A673 (cell line): ENCODE measurements at regions not wholly inside any gene's neighbourhood (a gene's known extent, or its start where the extent isn't known, plus 50 kb on each side); places are given as distances from the start of the nearest gene placed in this dataset.
A peak's percentile ranks its signal among the peaks of the same experiment; 100 is the strongest.

Experiments
- BruUV-seq: library from RNA; stranded (reverse); fragments of 400-500 nt; replicated peaks from 2 replicates; lab custom pipeline; 2021; lab: Mats Ljungman, UMichigan
- CTCF ChIA-PET: fragments of 300-600 bp; sonication (Branson Sonifier 250); formaldehyde crosslinking; loops from one replicate; lab custom pipeline; 2022; ENCODE audit warnings: antibody characterized with exemption; lab: Charles Lee
- POLR2A ChIA-PET: fragments of 300-600 bp; sonication (Branson Sonifier 250); formaldehyde crosslinking; loops from one replicate; lab custom pipeline; 2022; ENCODE audit warnings: antibody characterized with exemption; ENCODE audit not compliant: low non-redundant PET; lab: Charles Lee
- DNase-seq: peaks from one replicate; pipeline ENCODE4 v3.0.0-alpha.2; 2015; ENCODE audit warnings: low spot score
- H3K27ac ChIP-seq: fragments of 200-600 bp; sonication (generic); 2 replicates; pipeline ENCODE4 v1.5.1; 2016; ENCODE audit warnings: mixed run types, low read depth, mild to moderate bottlenecking, mixed read lengths, antibody characterized with exemption, low read length; ENCODE audit not compliant: poor library complexity, severe bottlenecking
- H3K27me3 ChIP-seq: fragments of 200-600 bp; sonication (generic); replicated peaks from 2 replicates; pipeline ENCODE4 v1.6.1; 2017; ENCODE audit warnings: mixed run types, low read depth, mild to moderate bottlenecking, mixed read lengths, antibody characterized with exemption, low read length; ENCODE audit not compliant: insufficient read depth, poor library complexity
- H3K36me3 ChIP-seq: fragments of 200-600 bp; sonication (generic); 2 replicates; pipeline ENCODE4 v1.6.1; 2016; ENCODE audit warnings: mixed run types, mild to moderate bottlenecking, mixed read lengths, antibody characterized with exemption, low read length; ENCODE audit not compliant: insufficient read depth, poor library complexity, severe bottlenecking
- H3K4me1 ChIP-seq: fragments of 200-600 bp; sonication (generic); 2 replicates; pipeline ENCODE4 v1.6.1; 2017; ENCODE audit warnings: mixed run types, mild to moderate bottlenecking, mixed read lengths, antibody characterized with exemption, low read length; ENCODE audit not compliant: insufficient read depth, poor library complexity, severe bottlenecking
- H3K4me3 ChIP-seq: fragments of 200-600 bp; sonication (generic); 2 replicates; pipeline ENCODE4 v1.5.1; 2016; ENCODE audit warnings: low read depth, mixed run types, mild to moderate bottlenecking, mixed read lengths, low read length; ENCODE audit not compliant: poor library complexity, severe bottlenecking
- H3K9me3 ChIP-seq: fragments of 200-600 bp; sonication (generic); 2 replicates; pipeline ENCODE4 v1.6.1; 2016; ENCODE audit warnings: mixed run types, low read depth, mild to moderate bottlenecking, mixed read lengths, antibody characterized with exemption, low read length; ENCODE audit not compliant: poor library complexity, severe bottlenecking
- EZH2 ChIP-seq: fragments of 200-600 bp; sonication (generic); IDR thresholded peaks from 2 replicates; pipeline ENCODE4 v1.6.1; 2017; ENCODE audit warnings: borderline replicate concordance, low read depth, mild to moderate bottlenecking, mixed read lengths, antibody characterized with exemption, low read length; ENCODE audit not compliant: poor library complexity, severe bottlenecking
- intact Hi-C: fragments of 100-400 bp; cut with micrococcal nuclease; formaldehyde crosslinking; loops from one replicate; pipeline ENCODE4 v1.10.0; 2022; ENCODE audit not compliant: unreplicated experiment
- TF ChIP-seq, protein P1 (sequence below): fragments of 300-800, 200-600 bp; sonication (generic); conservative IDR thresholded peaks from 2 replicates; pipeline ENCODE4 v1.5.1; 2017; ENCODE audit warnings: low read depth, mild to moderate bottlenecking, antibody characterized with exemption, low read length, moderate library complexity, mixed read lengths

DNA sequence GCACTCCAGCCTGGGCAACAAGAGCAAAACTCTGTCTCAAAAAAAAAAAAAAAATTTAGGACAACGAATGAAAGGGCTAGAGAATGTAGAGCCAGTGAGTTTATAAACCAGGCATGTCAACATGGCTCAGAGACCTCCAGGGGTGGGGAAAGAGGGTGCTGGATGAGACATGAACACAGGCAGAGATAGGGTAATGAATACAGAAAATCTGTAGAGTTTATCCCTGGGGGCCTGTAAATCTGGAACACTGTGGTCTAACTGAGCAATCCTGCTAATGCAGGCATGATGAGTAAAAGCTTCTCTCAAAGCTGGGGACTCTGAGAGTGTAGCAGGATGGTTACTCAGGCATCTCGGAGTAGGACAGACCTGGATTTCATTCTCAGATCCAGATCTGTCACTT is 59.2 kb upstream of the IGFBP2 start:
- Histone ChIP-seq H3K27me3 (no peaks in the 10 kb centered on the region), H3K4me1 (peaks cover 19% of the 10 kb centered on the region), H3K4me3 (no peak overlapping the region), H3K36me3 (no peaks in the 10 kb centered on the region), H3K27ac (no peak overlapping the region), H3K9me3 (no peaks in the 10 kb centered on the region)
- intact Hi-C loops: loop anchor here (10.0 kb wide), 1 partner anchor 1591 kb away; the partner anchor contains the start of gene CXCR1
- POLR2A ChIA-PET: interaction anchor here (0.8 kb wide), 1 partner anchor 20 kb away, joined by 5 read pairs; no protein-coding TSS in a partner anchor
- BruUV-seq: no TSS peak
- CTCF ChIA-PET: no interaction called here
- peak; percentile 86 for DNase-seq
- no peak for TF ChIP-seq EZH2
- TF ChIP-seq, protein P1, sequence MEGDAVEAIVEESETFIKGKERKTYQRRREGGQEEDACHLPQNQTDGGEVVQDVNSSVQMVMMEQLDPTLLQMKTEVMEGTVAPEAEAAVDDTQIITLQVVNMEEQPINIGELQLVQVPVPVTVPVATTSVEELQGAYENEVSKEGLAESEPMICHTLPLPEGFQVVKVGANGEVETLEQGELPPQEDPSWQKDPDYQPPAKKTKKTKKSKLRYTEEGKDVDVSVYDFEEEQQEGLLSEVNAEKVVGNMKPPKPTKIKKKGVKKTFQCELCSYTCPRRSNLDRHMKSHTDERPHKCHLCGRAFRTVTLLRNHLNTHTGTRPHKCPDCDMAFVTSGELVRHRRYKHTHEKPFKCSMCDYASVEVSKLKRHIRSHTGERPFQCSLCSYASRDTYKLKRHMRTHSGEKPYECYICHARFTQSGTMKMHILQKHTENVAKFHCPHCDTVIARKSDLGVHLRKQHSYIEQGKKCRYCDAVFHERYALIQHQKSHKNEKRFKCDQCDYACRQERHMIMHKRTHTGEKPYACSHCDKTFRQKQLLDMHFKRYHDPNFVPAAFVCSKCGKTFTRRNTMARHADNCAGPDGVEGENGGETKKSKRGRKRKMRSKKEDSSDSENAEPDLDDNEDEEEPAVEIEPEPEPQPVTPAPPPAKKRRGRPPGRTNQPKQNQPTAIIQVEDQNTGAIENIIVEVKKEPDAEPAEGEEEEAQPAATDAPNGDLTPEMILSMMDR: no peak

DNA sequence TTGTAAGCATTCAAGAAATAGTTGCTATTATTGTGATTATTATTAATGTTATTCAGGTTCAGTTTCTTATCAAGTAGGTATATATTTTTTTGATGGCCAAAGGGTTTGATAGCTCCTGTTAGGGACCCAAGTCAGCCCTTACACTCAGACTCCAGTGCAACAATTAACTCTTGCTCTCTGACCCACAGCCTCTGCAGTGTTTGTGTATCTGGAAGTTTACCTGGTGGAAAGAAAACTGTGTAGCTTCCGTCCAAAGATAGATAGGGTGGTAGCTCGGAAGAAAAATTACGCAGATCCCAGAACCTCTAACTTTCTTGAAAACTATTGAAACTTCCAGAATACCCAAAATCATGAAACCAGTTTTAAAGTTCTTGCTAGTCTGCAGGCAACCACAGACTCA is 58.6 kb upstream of the IGFBP2 start:
- Histone ChIP-seq H3K4me3 (no peak overlapping the region), H3K27ac (no peak overlapping the region), H3K9me3 (no peaks in the 10 kb centered on the region), H3K36me3 (no peaks in the 10 kb centered on the region), H3K4me1 (peaks cover 18% of the 10 kb centered on the region), H3K27me3 (no peaks in the 10 kb centered on the region)
- DNase-seq: no peak
- BruUV-seq: no TSS peak
- ChIA-PET POLR2A (interaction anchor here (0.8 kb wide), 1 partner anchor 19 kb away, joined by 5 read pairs; no protein-coding TSS in a partner anchor), CTCF (no interaction called here)
- no peak for TF ChIP-seq EZH2
- TF ChIP-seq, protein P1: no peak
- intact Hi-C loops: loop anchor here (10.0 kb wide), 1 partner anchor 1590 kb away; the partner anchor contains the start of gene CXCR1

DNA sequence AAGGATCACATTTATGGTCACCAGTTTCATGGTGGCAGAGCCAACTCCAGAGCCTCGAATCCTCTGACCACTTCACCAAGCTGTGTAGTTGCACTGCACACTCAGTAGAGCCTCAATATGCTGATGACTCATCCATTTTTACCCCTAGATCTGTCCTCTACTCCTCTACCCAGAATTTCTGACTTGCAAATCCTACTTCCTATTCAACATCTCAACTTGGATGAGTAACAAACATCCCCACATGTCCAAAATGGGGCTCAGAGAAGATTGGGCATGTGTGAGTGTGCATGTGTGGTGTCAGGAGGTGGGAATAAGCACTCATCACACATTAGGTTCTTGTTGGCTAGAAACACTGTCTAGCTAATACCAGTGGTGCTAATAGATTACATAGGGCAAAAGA is 57.8 kb upstream of the IGFBP2 start:
- intact Hi-C loops: loop anchor here (10.0 kb wide), 1 partner anchor 1589 kb away; the partner anchor contains the start of gene CXCR1
- Histone ChIP-seq H3K27ac (no peak overlapping the region), H3K36me3 (no peaks in the 10 kb centered on the region), H3K27me3 (no peaks in the 10 kb centered on the region), H3K4me3 (no peak overlapping the region), H3K4me1 (peaks cover 18% of the 10 kb centered on the region), H3K9me3 (no peaks in the 10 kb centered on the region)
- ChIA-PET CTCF (no interaction called here), POLR2A (no interaction called here)
- no peak for DNase-seq
- no peak for TF ChIP-seq EZH2
- TF ChIP-seq, protein P1: no peak
- BruUV-seq: no TSS peak
